SK-N-SH treated with all-trans-retinoic acid at 6 μM for 48 hours (cell line): ENCODE measurements at regions not wholly inside any gene's neighbourhood (a gene's known extent, or its start where the extent isn't known, plus 50 kb on each side); places are given as distances from the start of the nearest gene placed in this dataset.

Experiments
- ATAC-seq: fragments of 200-7000 bp; cut with Tn5 transposase; 3 replicates; pipeline ENCODE4 v1.9.1; 2020; ENCODE audit warnings: mild to moderate bottlenecking, moderate library complexity
- ARNTL ChIP-seq: fragments of 450-650 bp; formaldehyde crosslinking; IDR thresholded peaks from 2 replicates; pipeline ENCODE4 v1.5.0; 2020; ENCODE audit warnings: low read depth, mild to moderate bottlenecking, moderate library complexity, borderline replicate concordance
- BACH2 ChIP-seq: fragments of 250-450 bp; sonication (Bioruptor Pico); IDR thresholded peaks from 2 replicates; pipeline ENCODE4 v1.9.0; 2021; ENCODE audit warnings: mild to moderate bottlenecking, borderline replicate concordance
- ESRRG ChIP-seq: fragments of 250-450 bp; sonication (Bioruptor Pico); IDR thresholded peaks from 2 replicates; pipeline ENCODE4 v1.6.1; 2021; ENCODE audit warnings: mild to moderate bottlenecking
- GLIS3 ChIP-seq: fragments of 250-450 bp; sonication (Bioruptor Pico); IDR thresholded peaks from 2 replicates; pipeline ENCODE4 v1.5.0; 2020; ENCODE audit warnings: mild to moderate bottlenecking, moderate library complexity
- ISL1 ChIP-seq: fragments of 250-450 bp; sonication (Bioruptor Pico); IDR thresholded peaks from 2 replicates; pipeline ENCODE4 v2.1.2; 2022; ENCODE audit warnings: mild to moderate bottlenecking, moderate library complexity
- OSR1 ChIP-seq: fragments of 250-450 bp; sonication (Bioruptor Pico); IDR thresholded peaks from 2 replicates; pipeline ENCODE4 v1.8.0; 2022; ENCODE audit warnings: moderate library complexity, mild to moderate bottlenecking, inconsistent platforms
- PPARA ChIP-seq: fragments of 250-450 bp; sonication (Bioruptor Pico); IDR thresholded peaks from 2 replicates; pipeline ENCODE4 v1.5.0; 2020; ENCODE audit warnings: mild to moderate bottlenecking, borderline replicate concordance
- RARB ChIP-seq: fragments of 250-450 bp; sonication (Bioruptor Pico); IDR thresholded peaks from 2 replicates; pipeline ENCODE4 v1.8.0; 2021; ENCODE audit warnings: mild to moderate bottlenecking, moderate library complexity
- SNAI2 ChIP-seq: fragments of 250-450 bp; sonication (Bioruptor Pico); IDR thresholded peaks from 2 replicates; pipeline ENCODE4 v1.5.0; 2020; ENCODE audit warnings: mild to moderate bottlenecking, moderate library complexity
- TCF4 ChIP-seq: fragments of 250-450 bp; sonication (Bioruptor Pico); IDR thresholded peaks from 2 replicates; pipeline ENCODE4 v1.8.0; 2021; ENCODE audit warnings: mild to moderate bottlenecking, moderate library complexity, borderline replicate concordance
- TOX ChIP-seq: fragments of 250-450 bp; sonication (Bioruptor Pico); IDR thresholded peaks from 2 replicates; pipeline ENCODE4 v1.8.0; 2021; ENCODE audit warnings: mild to moderate bottlenecking, moderate library complexity, borderline replicate concordance
- ZC3H10 ChIP-seq: fragments of 250-450 bp; sonication (Bioruptor Pico); IDR thresholded peaks from 2 replicates; pipeline ENCODE4 v1.5.1; 2021; ENCODE audit warnings: mild to moderate bottlenecking, moderate library complexity
- ZFP3 ChIP-seq: fragments of 250-450 bp; sonication (Bioruptor Pico); IDR thresholded peaks from 2 replicates; pipeline ENCODE4 v1.5.0; 2020; ENCODE audit warnings: mild to moderate bottlenecking, moderate library complexity
- ZFP30 ChIP-seq: fragments of 450-650 bp; formaldehyde crosslinking; IDR thresholded peaks from 2 replicates; pipeline ENCODE4 v1.5.0; 2022; ENCODE audit warnings: mild to moderate bottlenecking, moderate library complexity
- ZNF565 ChIP-seq: fragments of 450-650 bp; formaldehyde crosslinking; conservative IDR thresholded peaks from 2 replicates; pipeline ENCODE4 v1.5.0; 2020; ENCODE audit warnings: low read depth, mild to moderate bottlenecking, moderate library complexity
- ZNF70 ChIP-seq: fragments of 450-650 bp; formaldehyde crosslinking; IDR thresholded peaks from 2 replicates; pipeline ENCODE4 v1.5.0; 2020; ENCODE audit warnings: mild to moderate bottlenecking, moderate library complexity
- ZNF8 ChIP-seq: fragments of 450-650 bp; formaldehyde crosslinking; IDR thresholded peaks from 2 replicates; pipeline ENCODE4 v1.5.0; 2020; ENCODE audit warnings: mild to moderate bottlenecking, moderate library complexity
- TF ChIP-seq, protein P1 (sequence below): fragments of 250-450 bp; sonication (Bioruptor Pico); IDR thresholded peaks from 2 replicates; pipeline ENCODE4 v1.8.0; 2020; ENCODE audit warnings: mild to moderate bottlenecking, moderate library complexity, borderline replicate concordance
- TF ChIP-seq, protein P2 (sequence below): fragments of 250-450 bp; sonication (Bioruptor Pico); IDR thresholded peaks from 2 replicates; pipeline ENCODE4 v1.5.1; 2020; ENCODE audit warnings: low read depth, mild to moderate bottlenecking, moderate library complexity
- TF ChIP-seq, protein P3 (sequence below): fragments of 250-450 bp; sonication (Bioruptor Pico); IDR thresholded peaks from 2 replicates; pipeline ENCODE4 v1.5.1; 2021; ENCODE audit warnings: mild to moderate bottlenecking, moderate library complexity
- TF ChIP-seq, protein P4 (sequence below): fragments of 250-450 bp; sonication (Bioruptor Pico); IDR thresholded peaks from 2 replicates; pipeline ENCODE4 v1.5.0; 2020; ENCODE audit warnings: mild to moderate bottlenecking, moderate library complexity
- TF ChIP-seq, protein P5 (sequence below): fragments of 250-450 bp; sonication (Bioruptor Pico); IDR thresholded peaks from 2 replicates; pipeline ENCODE4 v1.8.0; 2021; ENCODE audit warnings: low read depth, mild to moderate bottlenecking, moderate library complexity, borderline replicate concordance

DNA sequence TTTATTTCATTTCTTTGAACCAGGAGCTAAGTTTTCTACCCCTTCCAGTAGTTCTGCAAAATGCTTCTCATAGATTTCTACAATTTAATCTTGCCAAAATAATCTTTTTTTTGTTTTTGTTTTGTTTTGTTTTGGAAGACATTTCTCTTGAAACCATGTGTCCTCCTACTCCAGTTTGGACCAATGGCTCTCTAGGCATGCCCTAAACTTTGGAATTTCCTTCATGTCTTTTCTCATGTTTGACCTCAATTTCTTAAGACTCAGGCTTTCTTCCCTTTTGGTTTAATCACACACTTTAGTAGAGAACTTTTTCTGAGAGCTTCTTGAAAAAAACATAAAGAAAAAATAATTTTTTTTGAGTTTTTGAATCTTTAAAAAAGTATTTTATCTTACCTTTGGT, 173.8 kb downstream of the GJA1 start:
- ATAC-seq, result no peak
- TF ChIP-seq TOX (no peak), SNAI2 (no peak), ARNTL (CRISPR knock-in tag) (no peak), ZFP30 (no peak), RARB (CRISPR knock-in tag) (no peak), ZNF8 (CRISPR knock-in tag) (no peak), ZC3H10 (no peak), ISL1 (CRISPR knock-in tag) (no peak), PPARA (CRISPR knock-in tag) (no peak), ZFP3 (CRISPR knock-in tag) (no peak), TCF4 (CRISPR knock-in tag) (no peak)
- TF ChIP-seq, protein P1, sequence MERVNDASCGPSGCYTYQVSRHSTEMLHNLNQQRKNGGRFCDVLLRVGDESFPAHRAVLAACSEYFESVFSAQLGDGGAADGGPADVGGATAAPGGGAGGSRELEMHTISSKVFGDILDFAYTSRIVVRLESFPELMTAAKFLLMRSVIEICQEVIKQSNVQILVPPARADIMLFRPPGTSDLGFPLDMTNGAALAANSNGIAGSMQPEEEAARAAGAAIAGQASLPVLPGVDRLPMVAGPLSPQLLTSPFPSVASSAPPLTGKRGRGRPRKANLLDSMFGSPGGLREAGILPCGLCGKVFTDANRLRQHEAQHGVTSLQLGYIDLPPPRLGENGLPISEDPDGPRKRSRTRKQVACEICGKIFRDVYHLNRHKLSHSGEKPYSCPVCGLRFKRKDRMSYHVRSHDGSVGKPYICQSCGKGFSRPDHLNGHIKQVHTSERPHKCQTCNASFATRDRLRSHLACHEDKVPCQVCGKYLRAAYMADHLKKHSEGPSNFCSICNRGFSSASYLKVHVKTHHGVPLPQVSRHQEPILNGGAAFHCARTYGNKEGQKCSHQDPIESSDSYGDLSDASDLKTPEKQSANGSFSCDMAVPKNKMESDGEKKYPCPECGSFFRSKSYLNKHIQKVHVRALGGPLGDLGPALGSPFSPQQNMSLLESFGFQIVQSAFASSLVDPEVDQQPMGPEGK (CRISPR knock-in tag), result no peak
- TF ChIP-seq, protein P2, sequence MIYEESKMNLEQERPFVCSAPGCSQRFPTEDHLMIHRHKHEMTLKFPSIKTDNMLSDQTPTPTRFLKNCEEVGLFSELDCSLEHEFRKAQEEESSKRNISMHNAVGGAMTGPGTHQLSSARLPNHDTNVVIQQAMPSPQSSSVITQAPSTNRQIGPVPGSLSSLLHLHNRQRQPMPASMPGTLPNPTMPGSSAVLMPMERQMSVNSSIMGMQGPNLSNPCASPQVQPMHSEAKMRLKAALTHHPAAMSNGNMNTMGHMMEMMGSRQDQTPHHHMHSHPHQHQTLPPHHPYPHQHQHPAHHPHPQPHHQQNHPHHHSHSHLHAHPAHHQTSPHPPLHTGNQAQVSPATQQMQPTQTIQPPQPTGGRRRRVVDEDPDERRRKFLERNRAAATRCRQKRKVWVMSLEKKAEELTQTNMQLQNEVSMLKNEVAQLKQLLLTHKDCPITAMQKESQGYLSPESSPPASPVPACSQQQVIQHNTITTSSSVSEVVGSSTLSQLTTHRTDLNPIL (CRISPR knock-in tag), result no peak
- TF ChIP-seq, protein P3, sequence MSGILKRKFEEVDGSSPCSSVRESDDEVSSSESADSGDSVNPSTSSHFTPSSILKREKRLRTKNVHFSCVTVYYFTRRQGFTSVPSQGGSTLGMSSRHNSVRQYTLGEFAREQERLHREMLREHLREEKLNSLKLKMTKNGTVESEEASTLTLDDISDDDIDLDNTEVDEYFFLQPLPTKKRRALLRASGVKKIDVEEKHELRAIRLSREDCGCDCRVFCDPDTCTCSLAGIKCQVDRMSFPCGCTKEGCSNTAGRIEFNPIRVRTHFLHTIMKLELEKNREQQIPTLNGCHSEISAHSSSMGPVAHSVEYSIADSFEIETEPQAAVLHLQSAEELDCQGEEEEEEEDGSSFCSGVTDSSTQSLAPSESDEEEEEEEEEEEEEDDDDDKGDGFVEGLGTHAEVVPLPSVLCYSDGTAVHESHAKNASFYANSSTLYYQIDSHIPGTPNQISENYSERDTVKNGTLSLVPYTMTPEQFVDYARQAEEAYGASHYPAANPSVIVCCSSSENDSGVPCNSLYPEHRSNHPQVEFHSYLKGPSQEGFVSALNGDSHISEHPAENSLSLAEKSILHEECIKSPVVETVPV (CRISPR knock-in tag), result no peak

DNA sequence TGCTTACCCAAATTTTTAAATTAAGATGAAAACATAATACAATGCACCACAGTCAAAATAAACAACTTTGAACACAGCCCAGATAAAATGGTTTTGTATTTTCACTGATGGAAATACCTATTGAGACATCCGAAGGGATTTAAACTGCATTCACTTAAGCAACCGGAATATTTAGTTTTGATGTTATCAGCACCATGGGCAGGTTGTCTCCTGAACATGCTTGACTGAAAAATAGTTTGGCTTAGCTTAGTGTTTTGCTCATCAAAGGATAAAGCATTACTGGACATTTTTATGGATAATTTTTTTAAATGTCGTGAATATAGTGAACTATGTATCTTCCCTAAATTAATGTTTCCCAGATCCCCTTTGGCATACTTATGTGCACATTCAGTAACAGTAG, 177.5 kb downstream of the GJA1 start:
- TF ChIP-seq ZFP3 (CRISPR knock-in tag), result no peak
- TF ChIP-seq GLIS3 (CRISPR knock-in tag), result no peak
- TF ChIP-seq ZNF70, result no peak
- TF ChIP-seq ESRRG (CRISPR knock-in tag), result no peak
- no peak for TF ChIP-seq ZFP30
- no peak for TF ChIP-seq ISL1 (CRISPR knock-in tag)
- TF ChIP-seq BACH2, result no peak
- TF ChIP-seq, protein P1 (CRISPR knock-in tag), result no peak
- TF ChIP-seq, protein P3 (CRISPR knock-in tag), result no peak
- no peak for TF ChIP-seq OSR1 (CRISPR knock-in tag)
- no peak for TF ChIP-seq ARNTL (CRISPR knock-in tag)
- no peak for TF ChIP-seq TOX
- TF ChIP-seq, protein P4, sequence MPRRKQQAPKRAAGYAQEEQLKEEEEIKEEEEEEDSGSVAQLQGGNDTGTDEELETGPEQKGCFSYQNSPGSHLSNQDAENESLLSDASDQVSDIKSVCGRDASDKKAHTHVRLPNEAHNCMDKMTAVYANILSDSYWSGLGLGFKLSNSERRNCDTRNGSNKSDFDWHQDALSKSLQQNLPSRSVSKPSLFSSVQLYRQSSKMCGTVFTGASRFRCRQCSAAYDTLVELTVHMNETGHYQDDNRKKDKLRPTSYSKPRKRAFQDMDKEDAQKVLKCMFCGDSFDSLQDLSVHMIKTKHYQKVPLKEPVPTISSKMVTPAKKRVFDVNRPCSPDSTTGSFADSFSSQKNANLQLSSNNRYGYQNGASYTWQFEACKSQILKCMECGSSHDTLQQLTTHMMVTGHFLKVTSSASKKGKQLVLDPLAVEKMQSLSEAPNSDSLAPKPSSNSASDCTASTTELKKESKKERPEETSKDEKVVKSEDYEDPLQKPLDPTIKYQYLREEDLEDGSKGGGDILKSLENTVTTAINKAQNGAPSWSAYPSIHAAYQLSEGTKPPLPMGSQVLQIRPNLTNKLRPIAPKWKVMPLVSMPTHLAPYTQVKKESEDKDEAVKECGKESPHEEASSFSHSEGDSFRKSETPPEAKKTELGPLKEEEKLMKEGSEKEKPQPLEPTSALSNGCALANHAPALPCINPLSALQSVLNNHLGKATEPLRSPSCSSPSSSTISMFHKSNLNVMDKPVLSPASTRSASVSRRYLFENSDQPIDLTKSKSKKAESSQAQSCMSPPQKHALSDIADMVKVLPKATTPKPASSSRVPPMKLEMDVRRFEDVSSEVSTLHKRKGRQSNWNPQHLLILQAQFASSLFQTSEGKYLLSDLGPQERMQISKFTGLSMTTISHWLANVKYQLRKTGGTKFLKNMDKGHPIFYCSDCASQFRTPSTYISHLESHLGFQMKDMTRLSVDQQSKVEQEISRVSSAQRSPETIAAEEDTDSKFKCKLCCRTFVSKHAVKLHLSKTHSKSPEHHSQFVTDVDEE (CRISPR knock-in tag), result no peak
- TF ChIP-seq TCF4 (CRISPR knock-in tag), result no peak
- no peak for TF ChIP-seq SNAI2
- no peak for ATAC-seq

DNA sequence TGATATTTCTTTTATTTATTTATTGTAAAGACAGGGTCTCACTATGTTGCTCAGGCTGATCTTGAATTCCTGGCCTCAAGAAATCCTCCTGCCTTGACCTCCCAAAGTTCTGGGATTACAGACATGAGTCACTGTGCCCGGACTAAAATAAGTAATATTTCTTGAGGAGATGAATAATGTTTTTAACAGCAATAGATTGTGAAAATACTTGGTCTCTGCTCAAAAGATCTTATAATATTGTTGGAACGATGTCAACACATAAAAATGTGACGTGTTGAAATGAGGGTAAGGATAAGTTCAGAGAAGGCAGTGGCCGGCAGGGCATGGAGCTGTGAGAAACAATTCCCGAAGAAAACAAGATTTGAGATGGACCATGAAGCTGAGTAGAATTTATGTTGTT, 178.7 kb downstream of the GJA1 start:
- no peak for ATAC-seq
- TF ChIP-seq TOX (no peak), OSR1 (CRISPR knock-in tag) (no peak), ZFP3 (CRISPR knock-in tag) (no peak), ARNTL (CRISPR knock-in tag) (no peak), ZFP30 (no peak), TCF4 (CRISPR knock-in tag) (no peak), ZNF565 (CRISPR knock-in tag) (no peak)
- TF ChIP-seq, protein P5, sequence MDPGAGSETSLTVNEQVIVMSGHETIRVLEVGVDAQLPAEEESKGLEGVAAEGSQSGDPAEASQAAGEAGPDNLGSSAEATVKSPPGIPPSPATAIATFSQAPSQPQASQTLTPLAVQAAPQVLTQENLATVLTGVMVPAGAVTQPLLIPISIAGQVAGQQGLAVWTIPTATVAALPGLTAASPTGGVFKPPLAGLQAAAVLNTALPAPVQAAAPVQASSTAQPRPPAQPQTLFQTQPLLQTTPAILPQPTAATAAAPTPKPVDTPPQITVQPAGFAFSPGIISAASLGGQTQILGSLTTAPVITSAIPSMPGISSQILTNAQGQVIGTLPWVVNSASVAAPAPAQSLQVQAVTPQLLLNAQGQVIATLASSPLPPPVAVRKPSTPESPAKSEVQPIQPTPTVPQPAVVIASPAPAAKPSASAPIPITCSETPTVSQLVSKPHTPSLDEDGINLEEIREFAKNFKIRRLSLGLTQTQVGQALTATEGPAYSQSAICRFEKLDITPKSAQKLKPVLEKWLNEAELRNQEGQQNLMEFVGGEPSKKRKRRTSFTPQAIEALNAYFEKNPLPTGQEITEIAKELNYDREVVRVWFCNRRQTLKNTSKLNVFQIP (CRISPR knock-in tag), result no peak
- TF ChIP-seq, protein P3 (CRISPR knock-in tag), result no peak
